ENCODE measurements at regions not wholly inside any gene's neighbourhood (a gene's known extent, or its start where the extent isn't known, plus 50 kb on each side); places are given as distances from the start of the nearest gene placed in this dataset.

DNA sequence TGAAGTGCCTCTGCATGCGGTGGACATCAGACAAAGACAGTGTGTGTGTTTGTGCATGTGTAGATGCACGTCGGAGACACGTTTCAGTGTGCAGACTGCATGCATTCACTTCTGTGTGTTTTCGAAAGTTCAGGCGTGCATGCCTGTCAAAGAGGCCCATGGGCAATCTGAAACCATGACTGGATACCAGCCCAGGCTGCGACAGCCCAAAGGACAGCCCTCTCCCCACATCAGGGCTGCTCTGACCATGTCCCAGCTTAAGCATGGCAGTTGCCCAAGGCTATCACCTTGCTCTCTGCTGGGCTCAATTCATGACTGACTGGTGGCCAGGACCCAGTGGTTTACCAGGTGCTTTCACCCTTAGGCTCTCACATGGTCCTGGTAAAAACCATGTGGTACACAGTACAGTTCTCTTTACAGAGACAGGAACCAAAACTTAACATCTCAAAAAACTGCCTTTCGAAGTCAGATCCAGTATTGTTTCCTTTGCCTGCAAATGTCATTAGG lies 423.7 kb upstream of the CADM1 start:
- no peak for TF ChIP-seq POLR2A (IDR thresholded peaks at IDR 0.05)
- TF ChIP-seq, protein P1, sequence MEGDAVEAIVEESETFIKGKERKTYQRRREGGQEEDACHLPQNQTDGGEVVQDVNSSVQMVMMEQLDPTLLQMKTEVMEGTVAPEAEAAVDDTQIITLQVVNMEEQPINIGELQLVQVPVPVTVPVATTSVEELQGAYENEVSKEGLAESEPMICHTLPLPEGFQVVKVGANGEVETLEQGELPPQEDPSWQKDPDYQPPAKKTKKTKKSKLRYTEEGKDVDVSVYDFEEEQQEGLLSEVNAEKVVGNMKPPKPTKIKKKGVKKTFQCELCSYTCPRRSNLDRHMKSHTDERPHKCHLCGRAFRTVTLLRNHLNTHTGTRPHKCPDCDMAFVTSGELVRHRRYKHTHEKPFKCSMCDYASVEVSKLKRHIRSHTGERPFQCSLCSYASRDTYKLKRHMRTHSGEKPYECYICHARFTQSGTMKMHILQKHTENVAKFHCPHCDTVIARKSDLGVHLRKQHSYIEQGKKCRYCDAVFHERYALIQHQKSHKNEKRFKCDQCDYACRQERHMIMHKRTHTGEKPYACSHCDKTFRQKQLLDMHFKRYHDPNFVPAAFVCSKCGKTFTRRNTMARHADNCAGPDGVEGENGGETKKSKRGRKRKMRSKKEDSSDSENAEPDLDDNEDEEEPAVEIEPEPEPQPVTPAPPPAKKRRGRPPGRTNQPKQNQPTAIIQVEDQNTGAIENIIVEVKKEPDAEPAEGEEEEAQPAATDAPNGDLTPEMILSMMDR (IDR thresholded peaks at IDR 0.05), result no peak
